Neural cell (in vitro differentiated cells): ENCODE measurements at regions not wholly inside any gene's neighbourhood (a gene's known extent, or its start where the extent isn't known, plus 50 kb on each side); places are given as distances from the start of the nearest gene placed in this dataset.

ENCODE experiments used
- H2AFZ ChIP-seq: fragments of 200-600, 300-800 bp; sonication (generic), shearing (Covaris generic); 2 replicates; pipeline ENCODE4 v1.6.0; 2014; ENCODE audit warnings: low read depth, mild to moderate bottlenecking, antibody characterized with exemption, low read length, moderate library complexity
- H3F3A ChIP-seq: fragments of 200-600 bp; shearing (Covaris generic); 2 replicates; pipeline ENCODE4 v1.6.1; 2016; ENCODE audit warnings: mild to moderate bottlenecking, moderate library complexity, mixed read lengths, antibody characterized with exemption, low read length; ENCODE audit not compliant: insufficient read depth, poor library complexity, severe bottlenecking
- H3K27ac ChIP-seq: fragments of 200-600, 300-800 bp; sonication (generic), shearing (Covaris generic); 2 replicates; pipeline ENCODE4 v1.5.1; 2014; ENCODE audit warnings: mild to moderate bottlenecking, low read length, moderate library complexity
- H3K27me3 ChIP-seq: fragments of 300-800, 200-600 bp; sonication (generic), shearing (Covaris generic); 2 replicates; pipeline ENCODE4 v1.6.0; 2014; ENCODE audit warnings: mild to moderate bottlenecking, low read depth, low read length, moderate library complexity; ENCODE audit not compliant: insufficient read depth
- H3K36me3 ChIP-seq: fragments of 300-800, 200-600 bp; sonication (generic), shearing (Covaris generic); 2 replicates; pipeline ENCODE4 v1.5.1; 2014; ENCODE audit warnings: mild to moderate bottlenecking, antibody characterized with exemption, low read length, moderate library complexity; ENCODE audit not compliant: insufficient read depth
- H3K4me2 ChIP-seq: fragments of 300-800, 200-600 bp; sonication (generic), shearing (Covaris generic); 2 replicates; pipeline ENCODE4 v1.6.0; 2014; ENCODE audit warnings: mild to moderate bottlenecking, low read length
- H3K4me3 ChIP-seq: fragments of 300-800, 200-600 bp; sonication (generic), shearing (Covaris generic); 2 replicates; pipeline ENCODE4 v1.5.1; 2014; ENCODE audit warnings: mild to moderate bottlenecking, low read length, moderate library complexity
- H3K79me2 ChIP-seq: fragments of 200-600 bp; shearing (Covaris generic); replicated peaks from 2 replicates; pipeline ENCODE4 v1.6.0; 2014; ENCODE audit warnings: mild to moderate bottlenecking, low read length, moderate library complexity; ENCODE audit not compliant: insufficient read depth
- H3K9ac ChIP-seq: fragments of 300-800, 200-600 bp; sonication (generic), shearing (Covaris generic); 2 replicates; pipeline ENCODE4 v1.6.1; 2016; ENCODE audit warnings: mild to moderate bottlenecking, low read length, mixed read lengths
- H3K9me2 ChIP-seq: fragments of 200-600 bp; shearing (Covaris generic); 2 replicates; pipeline ENCODE4 v1.6.1; 2016; ENCODE audit warnings: mild to moderate bottlenecking, low read length, mixed read lengths; ENCODE audit not compliant: insufficient read depth
- H3K9me3 ChIP-seq: fragments of 200-600, 300-800 bp; sonication (generic), shearing (Covaris generic); 2 replicates; pipeline ENCODE4 v1.6.1; 2016; ENCODE audit warnings: mild to moderate bottlenecking, mixed run types, low read length, moderate library complexity, mixed read lengths
- H4K20me1 ChIP-seq: fragments of 200-600 bp; shearing (Covaris generic); 2 replicates; pipeline ENCODE4 v1.6.1; 2016; ENCODE audit warnings: mild to moderate bottlenecking, mixed run types; ENCODE audit not compliant: insufficient read depth
- EP300 ChIP-seq: fragments of 450-650 bp; conservative IDR thresholded peaks from 2 replicates; pipeline ENCODE4 v1.6.1; 2014; ENCODE audit warnings: antibody characterized with exemption, mild to moderate bottlenecking, moderate library complexity; ENCODE audit not compliant: poor library complexity, severe bottlenecking
- EZH2 ChIP-seq: fragments of 200-600, 300-800 bp; shearing (Covaris generic), sonication (generic); IDR thresholded peaks from 2 replicates; pipeline ENCODE4 v1.6.1; 2014; ENCODE audit warnings: antibody characterized with exemption, low read length, borderline replicate concordance, mild to moderate bottlenecking; ENCODE audit not compliant: insufficient read depth, poor library complexity, severe bottlenecking
- MXI1 ChIP-seq: fragments of 450-650 bp; conservative IDR thresholded peaks from 2 replicates; pipeline ENCODE4 v1.6.1; 2014; ENCODE audit warnings: antibody characterized with exemption, mild to moderate bottlenecking; ENCODE audit not compliant: poor library complexity, severe bottlenecking
- POLR2AphosphoS5 ChIP-seq: IDR thresholded peaks from 2 replicates; pipeline ENCODE4 v1.6.1; 2012
- RAD21 ChIP-seq: fragments of 450-650 bp; conservative IDR thresholded peaks from 2 replicates; pipeline ENCODE4 v1.6.1; 2014; ENCODE audit warnings: antibody characterized with exemption, mild to moderate bottlenecking, moderate library complexity
- SMC3 ChIP-seq: fragments of 450-650 bp; conservative IDR thresholded peaks from 2 replicates; pipeline ENCODE4 v1.6.1; 2014; ENCODE audit warnings: antibody characterized with exemption, mild to moderate bottlenecking, moderate library complexity; ENCODE audit not compliant: poor library complexity
- TAF1 ChIP-seq: IDR thresholded peaks from 2 replicates; pipeline ENCODE4 v1.6.1; 2012; ENCODE audit warnings: low read depth
- TF ChIP-seq, protein P1 (sequence below): fragments of 450-650 bp; IDR thresholded peaks from 2 replicates; pipeline ENCODE4 v1.5.1; 2014; ENCODE audit warnings: antibody characterized with exemption, mild to moderate bottlenecking, moderate library complexity; ENCODE audit not compliant: poor library complexity, severe bottlenecking
- TF ChIP-seq, protein P2 (sequence below): IDR thresholded peaks from 2 replicates; pipeline ENCODE4 v1.6.1; 2012; ENCODE audit warnings: borderline replicate concordance

DNA sequence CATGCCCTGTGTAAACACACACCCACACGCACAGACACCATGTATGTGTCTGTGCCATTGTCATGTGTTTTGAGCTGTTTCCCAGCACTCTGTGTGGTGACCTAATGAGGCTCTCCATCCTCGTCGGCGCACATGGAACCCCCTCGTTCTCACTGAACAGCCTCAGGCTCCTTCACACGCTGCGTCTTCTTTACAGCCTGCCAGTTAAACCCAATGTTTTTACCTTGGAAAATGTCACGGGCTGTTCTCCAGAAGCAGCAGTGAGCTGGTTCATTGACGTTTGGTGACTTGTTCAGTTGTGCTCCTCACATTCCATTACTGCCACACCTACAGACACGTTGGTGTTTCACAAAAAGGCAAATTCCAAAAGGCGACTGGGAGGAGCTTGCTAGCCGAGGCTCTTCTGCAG lies 201.0 kb upstream of the FOXQ1 start:
- Histone ChIP-seq H3K27ac (no peak overlapping the region), H4K20me1 (no peaks in the 10 kb centered on the region), H3K27me3 (peaks cover 13% of the 10 kb centered on the region), H3F3A (no peaks in the 10 kb centered on the region), H3K9me3 (no peaks in the 10 kb centered on the region), H3K36me3 (no peaks in the 10 kb centered on the region), H3K9ac (no peak overlapping the region), H3K79me2 (no peaks in the 10 kb centered on the region), H3K4me2 (no peak overlapping the region), H2AFZ (no peak overlapping the region), H3K4me3 (no peak overlapping the region), H3K9me2 (no peaks in the 10 kb centered on the region)
- TF ChIP-seq EP300, result no peak
- no peak for TF ChIP-seq POLR2AphosphoS5
- TF ChIP-seq, protein P1, sequence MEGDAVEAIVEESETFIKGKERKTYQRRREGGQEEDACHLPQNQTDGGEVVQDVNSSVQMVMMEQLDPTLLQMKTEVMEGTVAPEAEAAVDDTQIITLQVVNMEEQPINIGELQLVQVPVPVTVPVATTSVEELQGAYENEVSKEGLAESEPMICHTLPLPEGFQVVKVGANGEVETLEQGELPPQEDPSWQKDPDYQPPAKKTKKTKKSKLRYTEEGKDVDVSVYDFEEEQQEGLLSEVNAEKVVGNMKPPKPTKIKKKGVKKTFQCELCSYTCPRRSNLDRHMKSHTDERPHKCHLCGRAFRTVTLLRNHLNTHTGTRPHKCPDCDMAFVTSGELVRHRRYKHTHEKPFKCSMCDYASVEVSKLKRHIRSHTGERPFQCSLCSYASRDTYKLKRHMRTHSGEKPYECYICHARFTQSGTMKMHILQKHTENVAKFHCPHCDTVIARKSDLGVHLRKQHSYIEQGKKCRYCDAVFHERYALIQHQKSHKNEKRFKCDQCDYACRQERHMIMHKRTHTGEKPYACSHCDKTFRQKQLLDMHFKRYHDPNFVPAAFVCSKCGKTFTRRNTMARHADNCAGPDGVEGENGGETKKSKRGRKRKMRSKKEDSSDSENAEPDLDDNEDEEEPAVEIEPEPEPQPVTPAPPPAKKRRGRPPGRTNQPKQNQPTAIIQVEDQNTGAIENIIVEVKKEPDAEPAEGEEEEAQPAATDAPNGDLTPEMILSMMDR, result no peak
- no peak for TF ChIP-seq EZH2
- TF ChIP-seq SMC3, result no peak
- no peak for TF ChIP-seq MXI1

DNA sequence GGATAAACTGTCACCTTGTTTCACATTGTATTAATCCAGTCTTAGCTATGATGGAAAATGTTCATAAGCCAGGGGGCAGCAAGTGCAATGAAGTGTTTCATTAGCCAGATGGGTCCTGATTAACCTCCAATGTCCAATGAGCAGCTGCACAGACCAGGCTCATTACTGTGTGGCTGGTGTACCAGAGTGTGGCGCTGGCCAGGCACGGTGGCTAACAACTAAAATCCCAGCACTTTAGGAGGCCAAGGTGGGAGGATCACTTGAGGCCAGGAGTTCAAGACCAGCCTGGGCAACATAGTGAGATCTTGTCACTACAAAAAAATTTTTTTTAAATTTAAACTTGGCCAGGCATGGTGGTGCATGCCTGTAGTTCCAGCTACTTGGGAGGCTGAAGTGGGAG lies 201.7 kb upstream of the FOXQ1 start:
- no peak overlapping the region for H3K9ac ChIP-seq
- H4K20me1 ChIP-seq, result no peaks in the 10 kb centered on the region
- no peaks in the 10 kb centered on the region for H3K79me2 ChIP-seq
- H3K27me3 ChIP-seq, result peaks cover 21% of the 10 kb centered on the region
- no peak for TF ChIP-seq MXI1
- TF ChIP-seq TAF1, result no peak
- no peak for TF ChIP-seq RAD21
- TF ChIP-seq POLR2AphosphoS5, result no peak
- no peak for TF ChIP-seq EP300
- TF ChIP-seq, protein P1, result no peak
- TF ChIP-seq, protein P2, sequence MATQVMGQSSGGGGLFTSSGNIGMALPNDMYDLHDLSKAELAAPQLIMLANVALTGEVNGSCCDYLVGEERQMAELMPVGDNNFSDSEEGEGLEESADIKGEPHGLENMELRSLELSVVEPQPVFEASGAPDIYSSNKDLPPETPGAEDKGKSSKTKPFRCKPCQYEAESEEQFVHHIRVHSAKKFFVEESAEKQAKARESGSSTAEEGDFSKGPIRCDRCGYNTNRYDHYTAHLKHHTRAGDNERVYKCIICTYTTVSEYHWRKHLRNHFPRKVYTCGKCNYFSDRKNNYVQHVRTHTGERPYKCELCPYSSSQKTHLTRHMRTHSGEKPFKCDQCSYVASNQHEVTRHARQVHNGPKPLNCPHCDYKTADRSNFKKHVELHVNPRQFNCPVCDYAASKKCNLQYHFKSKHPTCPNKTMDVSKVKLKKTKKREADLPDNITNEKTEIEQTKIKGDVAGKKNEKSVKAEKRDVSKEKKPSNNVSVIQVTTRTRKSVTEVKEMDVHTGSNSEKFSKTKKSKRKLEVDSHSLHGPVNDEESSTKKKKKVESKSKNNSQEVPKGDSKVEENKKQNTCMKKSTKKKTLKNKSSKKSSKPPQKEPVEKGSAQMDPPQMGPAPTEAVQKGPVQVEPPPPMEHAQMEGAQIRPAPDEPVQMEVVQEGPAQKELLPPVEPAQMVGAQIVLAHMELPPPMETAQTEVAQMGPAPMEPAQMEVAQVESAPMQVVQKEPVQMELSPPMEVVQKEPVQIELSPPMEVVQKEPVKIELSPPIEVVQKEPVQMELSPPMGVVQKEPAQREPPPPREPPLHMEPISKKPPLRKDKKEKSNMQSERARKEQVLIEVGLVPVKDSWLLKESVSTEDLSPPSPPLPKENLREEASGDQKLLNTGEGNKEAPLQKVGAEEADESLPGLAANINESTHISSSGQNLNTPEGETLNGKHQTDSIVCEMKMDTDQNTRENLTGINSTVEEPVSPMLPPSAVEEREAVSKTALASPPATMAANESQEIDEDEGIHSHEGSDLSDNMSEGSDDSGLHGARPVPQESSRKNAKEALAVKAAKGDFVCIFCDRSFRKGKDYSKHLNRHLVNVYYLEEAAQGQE, result no peak
- no peak for TF ChIP-seq EZH2
- no peak for TF ChIP-seq SMC3
- H2AFZ ChIP-seq, result no peak overlapping the region
- H3K36me3 ChIP-seq, result no peaks in the 10 kb centered on the region
- no peaks in the 10 kb centered on the region for H3K9me2 ChIP-seq
- no peak overlapping the region for H3K27ac ChIP-seq
- H3K4me2 ChIP-seq, result no peak overlapping the region
- H3K4me3 ChIP-seq, result no peak overlapping the region
- H3K9me3 ChIP-seq, result no peaks in the 10 kb centered on the region
- H3F3A ChIP-seq, result no peaks in the 10 kb centered on the region
